ENCODE measurements at regions not wholly inside any gene's neighbourhood (a gene's known extent, or its start where the extent isn't known, plus 50 kb on each side); places are given as distances from the start of the nearest gene placed in this dataset.

GRCh38 chrX:25659317-25659716 is 478.8 kb upstream of the MAGEB18 start:
- TF ChIP-seq CTCF (IDR thresholded peaks at IDR 0.05) (no peak), POLR2A (IDR thresholded peaks at IDR 0.05) (no peak)

Data from testis (tissue), 2 donors.